ENCODE measurements at regions not wholly inside any gene's neighbourhood (a gene's known extent, or its start where the extent isn't known, plus 50 kb on each side); places are given as distances from the start of the nearest gene placed in this dataset.

GRCh38 chr12:92530706-92531105 lies 172.1 kb upstream of the PLEKHG7 start:
- TF ChIP-seq, protein P1, sequence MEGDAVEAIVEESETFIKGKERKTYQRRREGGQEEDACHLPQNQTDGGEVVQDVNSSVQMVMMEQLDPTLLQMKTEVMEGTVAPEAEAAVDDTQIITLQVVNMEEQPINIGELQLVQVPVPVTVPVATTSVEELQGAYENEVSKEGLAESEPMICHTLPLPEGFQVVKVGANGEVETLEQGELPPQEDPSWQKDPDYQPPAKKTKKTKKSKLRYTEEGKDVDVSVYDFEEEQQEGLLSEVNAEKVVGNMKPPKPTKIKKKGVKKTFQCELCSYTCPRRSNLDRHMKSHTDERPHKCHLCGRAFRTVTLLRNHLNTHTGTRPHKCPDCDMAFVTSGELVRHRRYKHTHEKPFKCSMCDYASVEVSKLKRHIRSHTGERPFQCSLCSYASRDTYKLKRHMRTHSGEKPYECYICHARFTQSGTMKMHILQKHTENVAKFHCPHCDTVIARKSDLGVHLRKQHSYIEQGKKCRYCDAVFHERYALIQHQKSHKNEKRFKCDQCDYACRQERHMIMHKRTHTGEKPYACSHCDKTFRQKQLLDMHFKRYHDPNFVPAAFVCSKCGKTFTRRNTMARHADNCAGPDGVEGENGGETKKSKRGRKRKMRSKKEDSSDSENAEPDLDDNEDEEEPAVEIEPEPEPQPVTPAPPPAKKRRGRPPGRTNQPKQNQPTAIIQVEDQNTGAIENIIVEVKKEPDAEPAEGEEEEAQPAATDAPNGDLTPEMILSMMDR (IDR thresholded peaks at IDR 0.05) = no peak
- TF ChIP-seq POLR2A (IDR thresholded peaks at IDR 0.05) = no peak

Measured in thyroid gland (tissue), 4 donors.